HG02943 (cell line): ENCODE measurements at regions not wholly inside any gene's neighbourhood (a gene's known extent, or its start where the extent isn't known, plus 50 kb on each side); places are given as distances from the start of the nearest gene placed in this dataset.
"Not testable (repeated sequence)": the region's sequence is repeated elsewhere in the genome, so short reads cannot be mapped to it uniquely, and the experiment has no call there.

Experiments used
- ATAC-seq: cut with Tn5 transposase; IDR thresholded peaks from one replicate; pipeline ENCODE4 v1.9.1; 2021; ENCODE audit warnings: mild to moderate bottlenecking, low read depth, moderate library complexity; ENCODE audit not compliant: unreplicated experiment

DNA sequence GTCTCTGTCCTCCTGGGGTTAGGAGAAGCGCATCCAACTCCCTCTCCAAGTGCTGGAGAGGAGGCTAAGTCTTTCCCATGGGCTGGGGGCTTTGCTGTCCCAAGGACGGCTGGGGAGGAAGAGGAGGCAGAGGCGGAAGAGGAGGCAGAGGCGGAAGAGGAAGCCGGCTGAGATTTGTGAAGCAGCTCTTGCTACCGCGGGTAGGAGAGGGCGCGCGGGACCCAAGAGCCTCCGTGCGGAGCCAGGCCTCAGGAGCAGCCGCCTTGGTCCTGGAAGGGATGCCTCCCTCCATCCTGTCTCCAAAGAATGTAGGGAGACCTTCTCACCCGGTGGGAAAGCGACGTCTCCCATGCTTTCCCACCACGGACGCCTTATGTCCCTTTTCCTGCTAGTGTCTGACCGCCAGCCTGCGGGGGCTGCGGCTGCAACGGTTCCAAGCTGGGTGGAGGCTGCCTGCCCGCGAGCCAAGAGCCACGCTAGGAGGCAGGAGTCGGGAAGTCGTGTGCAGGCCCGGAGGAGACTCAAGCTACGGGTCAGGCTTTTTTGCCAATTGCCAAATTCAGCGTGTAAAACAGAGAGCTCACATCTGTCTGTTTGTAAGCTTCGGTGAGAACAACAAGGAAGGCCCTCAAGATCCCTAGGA, 320.3 kb downstream of the FAM72C start:
- no peak for ATAC-seq

DNA sequence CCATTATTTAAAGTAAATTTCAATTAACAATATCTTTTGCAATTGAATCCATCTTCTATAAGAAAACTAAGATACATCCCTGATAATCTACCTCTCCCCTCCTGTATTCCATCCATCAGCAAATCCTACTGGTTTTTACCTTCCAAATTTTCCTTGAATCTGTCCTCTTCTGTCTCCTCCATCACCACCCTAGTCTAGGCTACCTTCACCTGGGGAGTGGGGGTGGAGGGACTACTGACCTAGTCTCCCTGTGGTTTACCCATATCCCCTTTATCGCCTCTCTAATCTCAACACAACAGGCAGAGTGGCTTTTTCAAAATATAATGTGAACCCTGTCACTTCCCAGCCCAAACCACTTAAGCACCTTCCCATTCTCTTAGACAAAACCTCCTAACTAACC, 327.8 kb downstream of the FAM72C start:
- not testable (repeated sequence) for ATAC-seq

DNA sequence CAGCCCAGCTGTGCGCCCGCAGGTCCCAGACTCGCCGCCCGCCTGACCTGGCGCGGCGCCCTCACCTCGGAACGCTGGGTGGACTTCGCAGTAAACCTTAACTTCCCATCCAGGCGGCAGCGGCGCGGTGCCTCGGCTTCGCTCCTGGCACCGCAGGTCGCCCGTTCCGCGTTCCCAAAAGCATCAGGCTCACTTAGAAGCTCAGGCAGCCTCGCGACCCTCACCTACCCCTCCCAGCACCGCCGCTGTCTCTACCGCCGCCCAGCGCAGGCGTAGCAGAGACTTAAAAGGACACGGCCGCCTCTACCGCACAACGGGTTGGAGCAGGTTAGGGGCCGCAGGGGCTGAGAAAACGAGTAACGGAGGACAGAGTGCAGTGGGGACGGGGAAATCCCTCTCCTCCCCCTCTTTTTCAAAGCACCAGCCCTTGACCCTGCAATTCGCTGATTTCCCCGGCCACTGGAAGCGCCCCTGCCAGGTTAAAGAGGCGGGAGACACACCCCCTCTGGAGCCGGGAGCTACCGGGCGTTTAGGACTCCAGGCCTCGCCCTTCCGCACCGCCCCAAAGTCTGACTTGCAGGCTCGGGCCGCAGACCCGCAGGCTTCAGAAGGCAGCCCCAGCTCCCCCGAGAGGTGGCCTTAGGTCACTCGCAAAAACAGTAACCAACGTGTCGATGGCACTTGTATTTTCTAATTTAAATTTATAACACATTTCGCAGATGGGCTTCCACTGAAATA, 328.5 kb downstream of the FAM72C start:
- ATAC-seq, result no peak

DNA sequence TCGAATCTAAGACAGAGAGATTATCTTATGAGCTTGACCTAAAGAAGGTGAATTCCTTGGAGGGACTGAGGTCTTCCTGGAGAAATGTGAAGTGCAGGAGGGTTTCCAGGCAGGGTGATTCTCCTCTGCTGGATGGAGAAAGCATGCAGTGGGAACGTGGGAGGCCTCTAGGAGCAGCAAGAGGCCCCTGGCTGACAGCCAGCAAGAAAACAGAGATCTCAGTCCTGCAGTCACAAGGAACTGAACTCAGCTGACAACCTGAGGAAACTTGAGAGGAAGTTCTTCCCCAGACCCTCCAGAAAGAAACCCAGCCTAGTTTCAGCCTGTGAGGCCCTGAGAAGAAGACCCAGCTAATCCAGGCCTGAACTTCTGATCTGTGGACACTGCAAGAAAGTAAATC, 345.9 kb downstream of the FAM72C start:
- no peak for ATAC-seq

DNA sequence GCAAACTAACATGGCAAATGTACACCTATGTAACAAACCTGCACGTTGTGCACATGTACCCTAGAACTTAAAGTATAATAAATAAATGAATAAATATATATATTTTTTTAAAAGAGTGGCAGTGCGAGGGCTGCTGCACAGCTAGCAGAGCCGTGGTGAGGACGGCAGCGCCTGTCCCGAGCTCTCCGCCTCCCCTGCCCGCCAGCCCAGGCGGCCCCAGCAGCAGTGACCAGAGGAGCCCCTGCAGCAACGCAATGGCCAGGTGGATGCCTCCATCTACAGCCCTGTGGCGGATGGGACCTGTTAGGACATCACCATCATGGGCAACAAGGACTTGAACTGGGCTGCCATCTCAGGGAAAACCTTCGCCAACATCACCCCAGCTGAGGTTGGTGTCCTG, 351.9 kb downstream of the FAM72C start:
- ATAC-seq, result no peak

DNA sequence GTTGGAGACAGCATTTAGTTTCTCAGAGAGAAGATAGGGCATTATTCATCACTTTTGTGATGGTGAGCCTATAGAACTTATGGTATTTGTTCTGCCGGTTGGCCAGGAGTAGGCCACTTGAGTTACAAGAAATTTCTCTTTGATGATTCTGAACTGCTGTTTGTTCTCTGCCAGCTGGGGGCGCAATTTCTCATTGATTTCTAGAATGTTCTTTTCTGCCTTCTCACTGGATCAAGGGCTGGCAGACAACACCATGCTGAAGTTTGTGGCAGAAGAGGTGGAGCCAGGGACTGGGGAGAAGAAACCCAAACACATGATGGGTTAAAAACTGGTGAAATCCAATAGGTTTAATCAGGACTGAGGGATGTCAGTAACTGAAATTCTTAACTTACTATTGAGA, 360.6 kb downstream of the FAM72C start:
- ATAC-seq, result no peak

DNA sequence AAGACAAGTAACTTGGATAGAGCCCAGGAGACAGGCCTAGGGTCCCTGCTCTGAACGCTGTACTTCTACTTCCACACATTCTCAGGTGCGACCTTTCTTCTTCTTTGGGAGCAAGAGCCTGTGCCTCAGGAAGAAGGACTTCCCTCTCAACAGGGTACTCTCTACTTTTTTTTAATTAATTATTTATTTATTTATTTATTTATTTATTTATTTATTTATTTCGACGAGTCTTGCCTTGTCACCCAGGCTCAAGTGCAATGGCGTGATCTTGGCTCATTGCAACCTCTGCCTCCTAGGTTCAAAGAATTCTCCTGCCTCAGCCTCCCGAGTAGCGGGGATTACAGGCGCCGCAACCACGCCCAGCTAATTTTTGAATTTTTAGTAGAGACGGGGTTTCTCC, 361.6 kb downstream of the FAM72C start:
- no peak for ATAC-seq

DNA sequence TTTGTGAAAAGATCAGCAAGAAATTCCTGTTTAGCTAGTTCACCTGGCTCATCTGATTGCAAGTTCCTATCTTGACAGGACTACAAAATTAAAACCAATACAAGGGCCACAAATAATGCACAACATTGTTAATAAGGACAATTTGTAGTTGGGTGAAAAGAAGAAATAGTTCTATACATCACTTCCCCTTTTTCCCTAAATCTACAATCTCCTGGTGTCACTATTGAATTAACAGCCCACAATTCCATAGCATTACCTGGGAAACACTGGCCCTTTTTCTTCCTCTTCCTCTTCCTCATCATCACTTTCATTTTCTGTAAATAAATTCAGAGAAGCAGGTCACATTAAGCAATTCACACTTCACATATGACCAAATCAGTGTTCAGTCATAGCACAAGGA, 366.9 kb downstream of the FAM72C start:
- ATAC-seq, result no peak

DNA sequence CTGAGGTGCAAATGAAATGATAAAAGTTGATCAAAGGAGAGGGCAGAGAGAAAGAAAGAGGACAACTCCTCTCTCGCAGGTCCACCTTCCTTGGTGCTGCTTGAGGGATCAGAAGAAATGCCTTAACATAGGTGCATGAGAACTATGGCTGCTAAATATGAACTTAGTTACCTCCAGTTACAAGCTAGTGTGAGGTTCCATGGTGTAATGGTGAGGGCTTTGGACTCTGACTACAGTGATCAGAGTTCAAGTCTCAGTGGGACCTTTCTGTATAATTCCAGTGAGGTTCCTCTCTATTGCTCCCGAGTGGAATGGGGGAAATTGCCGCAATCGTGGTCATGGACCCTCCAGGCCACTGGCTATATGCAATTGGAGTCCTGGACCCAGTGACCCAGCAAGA, 387.3 kb downstream of the FAM72C start:
- ATAC-seq, result no peak

DNA sequence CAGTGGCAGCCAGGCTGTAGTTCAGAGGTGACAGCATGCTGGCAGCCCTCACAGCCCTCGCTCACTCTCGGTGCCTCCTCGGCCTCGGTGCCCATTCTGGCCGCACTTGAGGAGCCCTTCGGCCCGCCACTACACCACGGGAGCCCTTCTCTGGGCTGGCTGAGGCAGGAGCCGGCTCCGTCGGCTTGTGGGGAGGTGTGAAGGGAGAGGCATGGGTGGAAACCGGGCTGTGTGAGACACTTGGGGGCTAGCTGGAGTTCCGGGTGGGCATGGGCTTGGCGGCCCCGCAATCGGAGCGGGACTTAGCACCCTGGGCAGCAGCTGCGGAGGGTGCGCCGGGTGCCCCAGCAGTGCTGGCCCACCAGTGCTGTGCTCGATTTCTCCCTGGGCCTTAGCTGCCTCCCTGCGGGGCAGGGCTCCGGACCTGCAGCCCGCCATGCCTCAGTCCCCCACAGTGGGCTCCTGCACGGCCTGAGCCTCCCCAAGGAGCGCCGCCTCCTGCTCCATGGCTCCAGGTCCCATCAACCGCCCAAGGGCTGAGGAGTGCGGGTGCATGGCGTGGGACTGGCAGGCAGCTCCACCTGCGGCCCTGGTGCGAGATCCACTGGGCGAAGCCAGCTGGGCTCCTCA, 396.8 kb downstream of the FAM72C start:
- ATAC-seq, result no peak

DNA sequence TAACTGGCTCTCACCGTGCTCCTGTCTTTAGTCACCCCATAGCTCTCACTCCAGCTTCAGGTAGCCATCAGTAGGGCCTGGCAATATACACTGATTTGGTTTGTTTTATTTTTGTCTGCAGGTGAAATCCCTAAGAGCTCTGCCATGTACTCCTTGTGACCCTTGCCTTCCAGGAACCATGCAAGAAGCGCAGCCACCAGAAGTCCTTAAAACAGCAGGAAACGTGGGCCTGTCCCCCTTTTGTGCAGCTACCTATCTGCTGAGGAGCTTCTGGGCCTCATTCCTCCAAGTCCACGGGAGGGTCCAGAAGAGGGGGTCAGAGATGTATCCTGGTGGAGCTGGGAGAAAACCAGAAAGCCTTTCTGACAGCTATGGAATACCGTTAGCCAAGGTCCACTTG, 399.1 kb downstream of the FAM72C start:
- not testable (repeated sequence) for ATAC-seq

DNA sequence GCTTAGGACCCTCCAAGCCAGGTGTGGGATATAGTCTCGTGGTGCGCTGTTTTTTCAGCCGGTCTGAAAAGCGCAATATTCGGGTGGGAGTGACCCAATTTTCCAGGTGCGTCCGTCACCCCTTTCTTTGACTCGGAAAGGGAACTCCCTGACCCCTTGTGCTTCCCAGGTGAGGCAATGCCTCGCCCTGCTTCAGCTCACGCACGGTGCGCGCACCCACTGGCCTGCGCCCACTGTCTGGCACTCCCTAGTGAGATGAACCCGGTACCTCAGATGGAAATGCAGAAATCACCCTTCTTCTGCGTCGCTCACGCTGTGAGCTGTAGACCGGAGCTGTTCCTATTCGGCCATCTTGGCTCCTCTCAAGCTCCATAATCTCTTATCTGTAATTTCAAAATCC, 408.0 kb downstream of the FAM72C start:
- ATAC-seq, result not testable (repeated sequence)

DNA sequence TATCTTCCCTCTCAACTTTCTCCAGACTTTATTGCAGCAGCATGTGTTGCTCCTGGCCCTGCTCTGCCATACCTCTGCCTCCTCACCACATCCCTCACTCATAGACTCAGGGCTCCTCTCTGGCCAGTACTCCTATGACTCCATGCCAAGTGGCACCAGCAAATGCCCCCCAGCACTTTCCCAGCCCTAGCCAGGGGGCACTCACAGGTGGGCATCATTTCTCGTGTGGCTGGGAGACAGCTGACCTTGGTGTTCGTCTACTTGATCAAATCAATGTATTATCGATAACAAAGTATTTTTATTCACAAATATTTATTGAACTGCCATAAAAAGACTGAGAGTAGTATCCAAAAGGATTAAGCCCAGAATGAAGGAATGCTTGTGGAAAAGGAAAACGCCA, 418.2 kb downstream of the FAM72C start:
- no peak for ATAC-seq

DNA sequence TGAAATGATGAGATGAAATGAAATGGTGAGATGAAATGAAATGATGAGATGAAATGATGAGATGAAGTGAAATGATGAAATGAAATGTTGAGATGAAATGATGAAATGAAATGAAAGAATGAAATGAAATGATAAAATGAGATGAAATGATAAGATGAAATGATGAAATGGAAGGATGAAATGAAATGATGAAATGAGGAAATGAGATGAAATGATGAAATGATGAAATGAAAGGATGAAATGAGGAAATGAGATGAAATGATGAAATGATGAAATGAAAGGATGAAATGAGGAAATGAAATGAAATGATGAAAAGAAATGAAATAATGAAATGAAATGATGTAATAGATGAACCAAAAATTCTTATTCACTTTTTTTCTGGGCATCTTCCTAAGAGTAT, 467.1 kb downstream of the FAM72C start:
- ATAC-seq, result not testable (repeated sequence)

DNA sequence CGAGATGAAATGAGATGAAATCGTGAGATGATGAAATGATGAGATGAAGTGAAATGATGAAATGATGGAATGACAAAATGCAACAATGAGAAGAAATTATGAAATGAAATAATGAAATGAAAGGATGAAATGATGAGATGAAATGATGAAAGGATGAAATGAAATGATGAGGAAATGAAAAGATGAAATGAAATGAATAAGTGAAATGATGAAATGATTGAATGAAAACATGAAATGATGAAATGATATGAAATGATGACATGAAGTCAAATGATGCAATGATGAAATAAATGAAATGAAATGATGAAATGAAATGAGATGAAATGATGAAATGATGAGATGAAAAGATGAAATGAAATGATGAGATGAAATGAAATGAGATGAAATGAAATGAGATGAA, 467.7 kb downstream of the FAM72C start:
- not testable (repeated sequence) for ATAC-seq

DNA sequence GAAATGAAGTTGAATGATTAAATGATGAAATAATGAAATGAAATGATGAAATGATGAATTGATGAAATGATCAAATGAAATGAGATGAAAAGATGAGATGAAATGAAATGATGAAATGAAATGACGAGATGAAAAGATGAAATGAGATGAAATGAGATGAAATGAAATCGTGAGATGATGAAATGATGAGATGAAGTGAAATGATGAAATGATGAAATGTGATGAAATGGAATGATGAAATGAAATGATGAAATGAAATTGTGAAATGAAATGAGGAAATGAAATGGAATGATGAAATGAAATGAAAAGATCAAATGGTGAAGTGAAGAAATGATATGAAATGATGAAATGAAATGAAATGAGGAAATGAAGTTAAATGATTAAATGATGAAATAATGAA, 468.7 kb downstream of the FAM72C start:
- not testable (repeated sequence) for ATAC-seq

DNA sequence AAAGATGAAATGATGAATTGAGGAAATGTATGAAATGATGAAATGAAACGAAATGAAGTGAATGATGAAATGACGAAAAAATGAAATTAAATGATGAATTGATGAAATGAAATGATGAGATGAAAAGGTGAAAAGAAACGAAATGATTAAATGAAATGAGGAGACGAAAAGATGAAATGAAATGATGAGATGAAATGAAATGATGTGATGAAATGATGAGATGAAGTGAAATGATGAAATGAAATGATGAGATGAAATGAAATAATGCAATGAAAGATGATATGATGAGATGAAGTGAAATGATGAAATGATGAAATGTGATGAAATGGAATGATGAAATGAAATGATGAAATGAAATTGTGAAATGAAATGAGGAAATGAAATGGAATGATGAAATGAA, 469.7 kb downstream of the FAM72C start:
- not testable (repeated sequence) for ATAC-seq

DNA sequence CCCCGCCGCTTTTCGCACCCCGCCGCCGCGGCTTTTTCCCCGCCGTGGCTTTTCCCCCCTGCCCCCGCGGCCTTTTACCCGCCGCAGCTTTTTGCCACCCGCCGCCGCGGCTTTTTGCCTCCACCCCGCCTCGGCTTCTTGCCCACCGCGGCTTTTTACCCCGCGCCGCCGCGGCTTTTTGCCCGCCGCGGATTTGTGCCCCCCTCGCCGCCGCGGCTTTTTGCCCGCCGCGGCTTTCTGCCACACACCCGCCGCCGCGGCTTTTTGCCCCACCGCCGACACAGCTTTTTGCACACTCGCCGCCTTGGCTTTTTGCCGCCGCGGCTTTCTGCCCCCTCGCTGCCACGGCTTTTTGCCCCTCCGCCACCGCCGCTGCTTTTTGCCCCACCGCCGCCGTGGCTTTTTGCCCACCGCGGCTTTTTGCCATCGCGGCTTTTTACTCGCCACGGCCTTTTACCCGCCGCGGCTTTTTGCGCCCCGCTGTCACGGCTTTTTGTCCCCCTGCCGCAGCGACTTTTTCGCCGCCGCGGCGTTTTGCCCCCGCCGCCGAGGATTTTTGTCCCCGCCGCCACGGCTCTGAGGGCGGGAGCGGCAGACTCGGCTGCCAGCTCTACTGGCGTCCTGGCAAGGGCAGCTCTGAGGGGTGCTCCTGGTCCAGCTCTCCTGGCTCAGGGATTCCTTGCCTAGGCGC, 473.6 kb downstream of the FAM72C start:
- ATAC-seq, result not testable (repeated sequence)

DNA sequence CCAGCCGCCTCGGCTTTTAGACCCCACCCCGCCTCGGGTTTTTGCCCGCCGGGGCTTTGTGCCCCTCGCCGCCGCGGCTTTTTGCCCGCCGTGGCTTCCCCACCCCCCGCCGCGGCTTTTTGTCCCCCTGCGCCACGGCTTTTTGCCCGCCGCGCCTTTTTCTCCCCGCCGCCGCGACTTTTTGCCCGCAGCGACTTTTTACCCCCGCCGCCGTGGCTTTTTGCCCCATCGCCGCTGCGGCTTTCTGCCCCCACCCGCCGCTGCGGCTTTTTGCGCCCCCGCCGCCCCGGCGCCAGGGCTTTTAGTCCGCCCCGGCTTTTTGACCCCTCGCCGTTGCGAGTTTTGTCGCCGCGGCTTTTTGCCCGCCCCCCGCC, 474.4 kb downstream of the FAM72C start:
- no peak for ATAC-seq

DNA sequence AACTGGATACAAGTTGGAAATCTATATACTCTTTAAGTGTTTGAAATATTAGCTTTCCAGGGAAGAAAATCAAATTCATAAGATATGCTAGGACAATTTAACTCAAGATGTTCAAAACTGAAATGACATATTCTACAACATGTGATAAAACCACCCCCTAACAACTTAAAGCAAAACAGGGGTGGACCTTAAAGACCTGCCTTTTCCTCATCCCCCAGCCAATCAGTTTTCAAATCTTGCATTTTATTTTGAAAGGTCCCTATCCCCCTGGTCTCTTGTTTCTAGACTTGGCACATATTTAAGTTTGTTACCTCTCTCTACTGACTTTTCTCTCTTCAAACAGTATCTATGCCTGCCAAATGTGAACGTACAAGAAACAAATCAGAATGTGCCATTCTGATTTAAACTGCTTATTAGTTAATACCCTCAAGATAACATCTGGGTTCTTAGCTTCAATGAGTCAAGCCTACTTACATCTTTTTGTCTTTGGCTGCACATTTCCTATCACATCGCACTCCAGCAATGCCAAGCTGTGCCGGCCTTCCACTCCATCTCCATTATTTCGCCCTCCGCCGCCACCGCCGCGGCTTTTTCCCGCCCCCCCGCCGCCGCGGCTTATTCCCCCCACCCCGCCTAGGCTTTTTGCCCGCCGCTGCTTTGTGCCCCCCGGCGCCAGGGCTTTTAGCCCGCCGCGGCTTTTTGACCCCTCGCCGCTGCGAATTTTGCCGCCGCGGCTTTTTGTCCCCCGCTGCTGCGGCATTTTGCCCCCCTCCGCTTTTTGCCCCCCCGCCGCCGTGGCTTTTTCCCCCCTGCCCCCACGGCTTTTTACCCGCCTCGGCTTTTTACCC, 475.0 kb downstream of the FAM72C start:
- ATAC-seq, result not testable (repeated sequence)
